ENCODE measurements at regions not wholly inside any gene's neighbourhood (a gene's known extent, or its start where the extent isn't known, plus 50 kb on each side); places are given as distances from the start of the nearest gene placed in this dataset.

DNA sequence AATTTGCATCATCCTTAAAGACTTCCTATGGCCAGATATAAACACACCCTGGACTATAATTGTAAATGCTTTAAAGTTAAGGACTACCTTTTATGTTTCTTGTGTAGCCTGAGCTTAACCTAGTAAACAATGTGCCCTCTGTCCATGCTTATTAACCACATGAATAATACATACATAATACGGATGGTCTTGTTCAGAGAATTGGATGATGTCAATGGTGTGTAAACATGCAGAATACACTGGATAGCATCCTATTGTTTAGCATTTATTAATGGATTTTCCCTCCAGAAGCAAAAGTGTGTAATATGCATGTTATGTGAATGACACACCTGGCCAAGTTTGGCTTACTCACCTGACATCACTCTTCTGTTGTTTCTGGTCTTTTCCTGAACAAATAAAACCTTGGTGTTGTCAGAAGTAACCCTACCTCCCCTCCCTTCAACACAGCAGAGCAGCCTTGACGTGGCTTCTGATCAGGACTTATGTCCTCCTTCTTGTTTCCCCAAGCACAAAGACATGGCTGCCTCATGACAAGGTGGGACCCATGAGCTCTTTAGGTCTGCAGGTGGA is 517.9 kb downstream of the MTRR start:
- Histone ChIP-seq H3K4me3 (ENCODE audit: low read length) (no peak overlapping the region), H3K9me2 (ENCODE audit: insufficient read depth, low read length) (no peaks in the 10 kb centered on the region), H3K27me3 (ENCODE audit: insufficient read depth, low read depth, low read length) (no peaks in the 10 kb centered on the region), H3K9ac (ENCODE audit: low read length) (no peak overlapping the region), H4K20me1 (ENCODE audit: insufficient read depth) (no peaks in the 10 kb centered on the region), H3K36me3 (ENCODE audit: insufficient read depth, low read length) (no peaks in the 10 kb centered on the region), H2AFZ (ENCODE audit: low read depth, low read length) (no peak overlapping the region), H3F3A (ENCODE audit: insufficient read depth, low read length, poor library complexity, severe bottlenecking) (no peaks in the 10 kb centered on the region), H3K79me2 (replicated peaks; ENCODE audit: insufficient read depth, low read length) (no peaks in the 10 kb centered on the region), H3K4me2 (ENCODE audit: low read length) (no peak overlapping the region), H3K27ac (ENCODE audit: low read length) (no peak overlapping the region), H3K9me3 (ENCODE audit: low read length) (no peaks in the 10 kb centered on the region)
- no peak for TF ChIP-seq EP300 (conservative IDR thresholded peaks at IDR 0.05; ENCODE audit: poor library complexity, severe bottlenecking)
- TF ChIP-seq, protein P1, sequence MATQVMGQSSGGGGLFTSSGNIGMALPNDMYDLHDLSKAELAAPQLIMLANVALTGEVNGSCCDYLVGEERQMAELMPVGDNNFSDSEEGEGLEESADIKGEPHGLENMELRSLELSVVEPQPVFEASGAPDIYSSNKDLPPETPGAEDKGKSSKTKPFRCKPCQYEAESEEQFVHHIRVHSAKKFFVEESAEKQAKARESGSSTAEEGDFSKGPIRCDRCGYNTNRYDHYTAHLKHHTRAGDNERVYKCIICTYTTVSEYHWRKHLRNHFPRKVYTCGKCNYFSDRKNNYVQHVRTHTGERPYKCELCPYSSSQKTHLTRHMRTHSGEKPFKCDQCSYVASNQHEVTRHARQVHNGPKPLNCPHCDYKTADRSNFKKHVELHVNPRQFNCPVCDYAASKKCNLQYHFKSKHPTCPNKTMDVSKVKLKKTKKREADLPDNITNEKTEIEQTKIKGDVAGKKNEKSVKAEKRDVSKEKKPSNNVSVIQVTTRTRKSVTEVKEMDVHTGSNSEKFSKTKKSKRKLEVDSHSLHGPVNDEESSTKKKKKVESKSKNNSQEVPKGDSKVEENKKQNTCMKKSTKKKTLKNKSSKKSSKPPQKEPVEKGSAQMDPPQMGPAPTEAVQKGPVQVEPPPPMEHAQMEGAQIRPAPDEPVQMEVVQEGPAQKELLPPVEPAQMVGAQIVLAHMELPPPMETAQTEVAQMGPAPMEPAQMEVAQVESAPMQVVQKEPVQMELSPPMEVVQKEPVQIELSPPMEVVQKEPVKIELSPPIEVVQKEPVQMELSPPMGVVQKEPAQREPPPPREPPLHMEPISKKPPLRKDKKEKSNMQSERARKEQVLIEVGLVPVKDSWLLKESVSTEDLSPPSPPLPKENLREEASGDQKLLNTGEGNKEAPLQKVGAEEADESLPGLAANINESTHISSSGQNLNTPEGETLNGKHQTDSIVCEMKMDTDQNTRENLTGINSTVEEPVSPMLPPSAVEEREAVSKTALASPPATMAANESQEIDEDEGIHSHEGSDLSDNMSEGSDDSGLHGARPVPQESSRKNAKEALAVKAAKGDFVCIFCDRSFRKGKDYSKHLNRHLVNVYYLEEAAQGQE (IDR thresholded peaks at IDR 0.05; ENCODE audit: borderline replicate concordance), result no peak
- TF ChIP-seq, protein P2, sequence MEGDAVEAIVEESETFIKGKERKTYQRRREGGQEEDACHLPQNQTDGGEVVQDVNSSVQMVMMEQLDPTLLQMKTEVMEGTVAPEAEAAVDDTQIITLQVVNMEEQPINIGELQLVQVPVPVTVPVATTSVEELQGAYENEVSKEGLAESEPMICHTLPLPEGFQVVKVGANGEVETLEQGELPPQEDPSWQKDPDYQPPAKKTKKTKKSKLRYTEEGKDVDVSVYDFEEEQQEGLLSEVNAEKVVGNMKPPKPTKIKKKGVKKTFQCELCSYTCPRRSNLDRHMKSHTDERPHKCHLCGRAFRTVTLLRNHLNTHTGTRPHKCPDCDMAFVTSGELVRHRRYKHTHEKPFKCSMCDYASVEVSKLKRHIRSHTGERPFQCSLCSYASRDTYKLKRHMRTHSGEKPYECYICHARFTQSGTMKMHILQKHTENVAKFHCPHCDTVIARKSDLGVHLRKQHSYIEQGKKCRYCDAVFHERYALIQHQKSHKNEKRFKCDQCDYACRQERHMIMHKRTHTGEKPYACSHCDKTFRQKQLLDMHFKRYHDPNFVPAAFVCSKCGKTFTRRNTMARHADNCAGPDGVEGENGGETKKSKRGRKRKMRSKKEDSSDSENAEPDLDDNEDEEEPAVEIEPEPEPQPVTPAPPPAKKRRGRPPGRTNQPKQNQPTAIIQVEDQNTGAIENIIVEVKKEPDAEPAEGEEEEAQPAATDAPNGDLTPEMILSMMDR (IDR thresholded peaks at IDR 0.05; ENCODE audit: poor library complexity, severe bottlenecking), result no peak
- TF ChIP-seq EZH2 (IDR thresholded peaks at IDR 0.05; ENCODE audit: borderline replicate concordance, insufficient read depth, low read length, poor library complexity, severe bottlenecking), result no peak
- no peak for TF ChIP-seq MXI1 (conservative IDR thresholded peaks at IDR 0.05; ENCODE audit: poor library complexity, severe bottlenecking)
- TF ChIP-seq TAF1 (IDR thresholded peaks at IDR 0.05; ENCODE audit: low read depth), result no peak
- TF ChIP-seq RAD21 (conservative IDR thresholded peaks at IDR 0.05), result no peak
- no peak for TF ChIP-seq POLR2AphosphoS5 (IDR thresholded peaks at IDR 0.05)
- TF ChIP-seq SMC3 (conservative IDR thresholded peaks at IDR 0.05; ENCODE audit: poor library complexity), result no peak

DNA sequence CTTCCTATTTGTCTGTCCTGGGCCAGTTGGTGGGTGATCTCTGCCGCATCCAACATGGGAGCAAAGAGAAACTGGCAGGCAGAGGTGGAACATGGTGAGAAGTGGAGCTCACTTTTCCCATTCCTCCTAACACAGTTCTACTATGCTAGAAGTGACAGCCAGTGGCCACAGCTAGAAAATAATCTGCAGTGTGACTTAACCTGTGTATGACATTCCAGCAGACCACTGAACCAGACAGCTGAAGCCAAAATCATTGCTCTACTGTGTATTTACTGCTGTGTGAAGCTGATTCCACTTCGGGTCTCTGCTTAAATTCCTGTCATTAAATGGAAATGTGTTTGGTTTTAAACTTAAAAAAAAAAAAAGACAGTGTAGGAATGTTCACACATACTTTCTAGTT is 523.0 kb downstream of the MTRR start:
- no peak overlapping the region for H3K4me2 ChIP-seq (ENCODE audit: low read length)
- H3K9me2 ChIP-seq (ENCODE audit: insufficient read depth, low read length), result no peaks in the 10 kb centered on the region
- no peaks in the 10 kb centered on the region for H3K36me3 ChIP-seq (ENCODE audit: insufficient read depth, low read length)
- no peak overlapping the region for H3K9ac ChIP-seq (ENCODE audit: low read length)
- TF ChIP-seq EZH2 (IDR thresholded peaks at IDR 0.05; ENCODE audit: borderline replicate concordance, insufficient read depth, low read length, poor library complexity, severe bottlenecking) (no peak), EP300 (conservative IDR thresholded peaks at IDR 0.05; ENCODE audit: poor library complexity, severe bottlenecking) (no peak), SMC3 (conservative IDR thresholded peaks at IDR 0.05; ENCODE audit: poor library complexity) (no peak), POLR2AphosphoS5 (IDR thresholded peaks at IDR 0.05) (no peak), TAF1 (IDR thresholded peaks at IDR 0.05; ENCODE audit: low read depth) (no peak), MXI1 (conservative IDR thresholded peaks at IDR 0.05; ENCODE audit: poor library complexity, severe bottlenecking) (no peak), RAD21 (conservative IDR thresholded peaks at IDR 0.05) (no peak)
- TF ChIP-seq, protein P1 (IDR thresholded peaks at IDR 0.05; ENCODE audit: borderline replicate concordance), result no peak
- TF ChIP-seq, protein P2 (IDR thresholded peaks at IDR 0.05; ENCODE audit: poor library complexity, severe bottlenecking), result no peak
- H3K79me2 ChIP-seq (replicated peaks; ENCODE audit: insufficient read depth, low read length), result no peaks in the 10 kb centered on the region
- H3K27ac ChIP-seq (ENCODE audit: low read length), result no peak overlapping the region
- H3K9me3 ChIP-seq (ENCODE audit: low read length), result no peaks in the 10 kb centered on the region
- H3K4me3 ChIP-seq (ENCODE audit: low read length), result no peak overlapping the region
- H4K20me1 ChIP-seq (ENCODE audit: insufficient read depth), result no peaks in the 10 kb centered on the region
- no peak overlapping the region for H2AFZ ChIP-seq (ENCODE audit: low read depth, low read length)
- H3K27me3 ChIP-seq (ENCODE audit: insufficient read depth, low read depth, low read length), result no peaks in the 10 kb centered on the region
- H3F3A ChIP-seq (ENCODE audit: insufficient read depth, low read length, poor library complexity, severe bottlenecking), result no peaks in the 10 kb centered on the region

Measured in neural cell (in vitro differentiated cells).